ENCODE measurements at regions not wholly inside any gene's neighbourhood (a gene's known extent, or its start where the extent isn't known, plus 50 kb on each side); places are given as distances from the start of the nearest gene placed in this dataset.

GRCh38 chr3:6264906-6265305 is 596.0 kb upstream of the GRM7 start:
- TF ChIP-seq CTCF (IDR thresholded peaks at IDR 0.05) (no peak), POLR2A (IDR thresholded peaks at IDR 0.05) (no peak)

Data from testis (tissue), 2 donors.